D721Med (cell line): ENCODE measurements at regions not wholly inside any gene's neighbourhood (a gene's known extent, or its start where the extent isn't known, plus 50 kb on each side); places are given as distances from the start of the nearest gene placed in this dataset.

Experiments
- DNase-seq: peaks from one replicate; pipeline ENCODE4 v3.0.0; 2011; ENCODE audit warnings: low spot score; ENCODE audit not compliant: insufficient read length
- FAIRE-seq: peaks from 2 replicates; lab custom pipeline; 2011; peaks lifted over from hg19 to GRCh38; lab: Jason Lieb, UNC
- CTCF ChIP-seq: IDR thresholded peaks from 2 replicates; pipeline ENCODE4 v1.5.1; 2012; ENCODE audit warnings: mild to moderate bottlenecking, control low read depth; ENCODE audit not compliant: insufficient read depth; ENCODE audit errors: missing control alignments

GRCh38 chr4:22884157-22884556 lies 191.4 kb downstream of the GBA3 start:
- TF ChIP-seq CTCF = no peak
- FAIRE-seq (no peak), DNase-seq (no peak)

GRCh38 chr4:22881411-22881810 lies 188.7 kb downstream of the GBA3 start:
- FAIRE-seq (no peak), DNase-seq (no peak)
- TF ChIP-seq CTCF = no peak

- DNase-seq = no peak
- FAIRE-seq = no peak
- TF ChIP-seq CTCF = no peak
These were observed 184.8 kb downstream of the GBA3 start for GRCh38 chr4:22877486-22878052.

GRCh38 chr4:22876270-22876669 lies 183.5 kb downstream of the GBA3 start:
- no peak for TF ChIP-seq CTCF
- DNase-seq (no peak), FAIRE-seq (no peak)

GRCh38 chr4:22875587-22876257 lies 183.0 kb downstream of the GBA3 start:
- TF ChIP-seq CTCF = no peak
- FAIRE-seq (no peak), DNase-seq (no peak)

GRCh38 chr4:22874334-22874912 lies 181.7 kb downstream of the GBA3 start:
- no peak for TF ChIP-seq CTCF
- DNase-seq (no peak), FAIRE-seq (no peak)

GRCh38 chr4:22873899-22874298 lies 181.2 kb downstream of the GBA3 start:
- DNase-seq (no peak), FAIRE-seq (no peak)
- TF ChIP-seq CTCF = no peak
